HCT116 (cell line): ENCODE measurements at regions not wholly inside any gene's neighbourhood (a gene's known extent, or its start where the extent isn't known, plus 50 kb on each side); places are given as distances from the start of the nearest gene placed in this dataset.

Experiments
- ATAC-seq: fragments of 200-7000 bp; cut with Tn5 transposase; 2 replicates; pipeline ENCODE4 v1.9.1; 2020; ENCODE audit warnings: mild to moderate bottlenecking, moderate library complexity
- BruUV-seq: library from RNA; stranded (reverse); fragments of 400-500 nt; replicated peaks from 2 replicates; lab custom pipeline; 2021; lab: Mats Ljungman, UMichigan
- CTCF ChIA-PET: fragments of 300-600 bp; sonication (Branson Sonifier 250); formaldehyde crosslinking; loops from one replicate; lab custom pipeline; 2021; ENCODE audit warnings: antibody characterized with exemption; lab: Charles Lee
- POLR2A ChIA-PET: fragments of 300-600, 350-600 bp; sonication (Branson Sonifier 250); formaldehyde crosslinking; loops from one replicate; lab custom pipeline; 2021; ENCODE audit warnings: antibody characterized with exemption; lab: Charles Lee
- RAD21 ChIA-PET, 2 experiments: fragments of 300-600 bp; sonication (Branson Sonifier 250); formaldehyde crosslinking; loops; one replicate each; lab custom pipeline; 2023; ENCODE audit warnings: low total read pairs in 2 of 2; ENCODE audit not compliant: uncharacterized antibody in 2 of 2, unreplicated experiment in 2 of 2, low non-redundant PET in 1 of 2; lab: Charles Lee
- DNase-seq: peaks from one replicate; pipeline ENCODE4 v3.0.0-alpha.2; 2010; ENCODE audit warnings: low read depth, low spot score
- H2AFZ ChIP-seq: fragments of 200-600 bp; shearing (Covaris generic), sonication (generic); 2 replicates; pipeline ENCODE4 v1.6.1; 2017; ENCODE audit warnings: low read depth, mixed run types, mixed read lengths, antibody characterized with exemption, low read length; ENCODE audit not compliant: poor library complexity, severe bottlenecking
- H3K27ac ChIP-seq: 2 replicates; pipeline ENCODE4 v1.5.1; 2012; ENCODE audit warnings: low read depth, low read length
- H3K27me3 ChIP-seq: fragments of 200-600 bp; sonication (generic); 2 replicates; pipeline ENCODE4 v1.6.1; 2016; ENCODE audit warnings: mixed run types, low read length, mixed read lengths; ENCODE audit not compliant: insufficient read depth
- H3K36me3 ChIP-seq, 2 experiments: fragments of 200-500 bp in 1 of 2; fragments of 200-600 bp in 1 of 2; sonication (Bioruptor generic) in 1 of 2; sonication (generic) in 1 of 2; 2 replicates each; pipeline versions ENCODE4 v1.5.1 to v1.6.1; 2014 to 2016; ENCODE audit warnings: low read length in 2 of 2, inconsistent platforms in 1 of 2, mixed read lengths in 1 of 2, mixed run types in 1 of 2; ENCODE audit not compliant: insufficient read depth in 2 of 2, control insufficient read depth in 1 of 2
- H3K4me1 ChIP-seq, 2 experiments: fragments of 200-600 bp in 1 of 2; sonication (generic) in 1 of 2; 2 replicates each; pipeline versions ENCODE4 v1.5.1 to v1.6.1; 2012 to 2017; ENCODE audit warnings: low read length in 2 of 2, inconsistent platforms in 1 of 2, mild to moderate bottlenecking in 1 of 2, mixed read lengths in 1 of 2, mixed run types in 1 of 2, moderate library complexity in 1 of 2; ENCODE audit not compliant: insufficient read depth in 2 of 2, control insufficient read depth in 1 of 2
- H3K4me2 ChIP-seq: fragments of 200-600 bp; sonication (generic); 2 replicates; pipeline ENCODE4 v1.6.1; 2017; ENCODE audit warnings: mixed run types, low read length, mixed read lengths
- H3K4me3 ChIP-seq, 2 experiments: fragments of 200-600 bp in 1 of 2; sonication (generic) in 1 of 2; replicated peaks in 1 of 2; 2 replicates each; pipeline ENCODE4 v1.5.1; 2011 to 2016; ENCODE audit warnings: low read length in 2 of 2, control low read depth in 1 of 2, low read depth in 1 of 2, mild to moderate bottlenecking in 1 of 2, mixed read lengths in 1 of 2, mixed run types in 1 of 2
- H3K79me2 ChIP-seq: fragments of 200-600 bp; sonication (generic); 2 replicates; pipeline ENCODE4 v1.6.1; 2017; ENCODE audit warnings: mild to moderate bottlenecking, mixed run types, low read length, moderate library complexity, mixed read lengths; ENCODE audit not compliant: insufficient read depth
- H3K9ac ChIP-seq: fragments of 200-600 bp; sonication (generic); 2 replicates; pipeline ENCODE4 v1.6.1; 2016; ENCODE audit warnings: low read length, mixed read lengths
- H3K9me2 ChIP-seq: fragments of 200-600 bp; sonication (generic), shearing (Covaris generic); 2 replicates; pipeline ENCODE4 v1.6.1; 2017; ENCODE audit warnings: mixed run types, mild to moderate bottlenecking, moderate library complexity; ENCODE audit not compliant: insufficient read depth
- H3K9me3 ChIP-seq, 2 experiments: fragments of 200-500 bp in 1 of 2; fragments of 200-600 bp in 1 of 2; sonication (Bioruptor generic) in 1 of 2; sonication (generic) in 1 of 2; 2 replicates each; pipeline ENCODE4 v1.6.1; 2014 to 2017; ENCODE audit warnings: low read length in 2 of 2, mixed read lengths in 2 of 2, inconsistent platforms in 1 of 2, low read depth in 1 of 2, mild to moderate bottlenecking in 1 of 2, mixed run types in 1 of 2, moderate library complexity in 1 of 2; ENCODE audit not compliant: control insufficient read depth in 1 of 2, insufficient read depth in 1 of 2
- H4K20me1 ChIP-seq: fragments of 200-600 bp; sonication (generic), shearing (Covaris generic); 2 replicates; pipeline ENCODE4 v1.6.1; 2017; ENCODE audit warnings: mixed run types, mild to moderate bottlenecking, moderate library complexity; ENCODE audit not compliant: insufficient read depth
- ATF3 ChIP-seq: IDR thresholded peaks from 2 replicates; pipeline ENCODE4 v1.6.1; 2012
- CEBPB ChIP-seq: IDR thresholded peaks from 2 replicates; pipeline ENCODE4 v1.6.1; 2012; ENCODE audit warnings: low read depth
- CTCF ChIP-seq, 3 experiments: fragments of 200-600 bp in 1 of 3; sonication (generic) in 1 of 3; IDR thresholded peaks in 2 of 3; conservative IDR thresholded peaks in 1 of 3; 2 replicates each; pipeline ENCODE4 v1.5.1; 2012 to 2017; ENCODE audit warnings: low read depth in 2 of 3, low read length in 2 of 3, antibody characterized with exemption in 1 of 3, borderline replicate concordance in 1 of 3, control low read depth in 1 of 3, mild to moderate bottlenecking in 1 of 3, mixed read lengths in 1 of 3, mixed run types in 1 of 3, moderate library complexity in 1 of 3; ENCODE audit not compliant: insufficient read depth in 1 of 3
- EGR1 ChIP-seq: IDR thresholded peaks from 2 replicates; pipeline ENCODE4 v1.6.1; 2012; ENCODE audit warnings: low read depth
- ELF1 ChIP-seq: IDR thresholded peaks from 2 replicates; pipeline ENCODE4 v1.6.1; 2012; ENCODE audit warnings: low read depth, borderline replicate concordance
- EZH2 ChIP-seq: fragments of 200-600 bp; sonication (generic); IDR thresholded peaks from 2 replicates; pipeline ENCODE4 v1.6.1; 2017; ENCODE audit warnings: antibody characterized with exemption, mixed run types
- FOSL1 ChIP-seq: IDR thresholded peaks from 2 replicates; pipeline ENCODE4 v1.6.1; 2012; ENCODE audit warnings: low read depth
- RAD21 ChIP-seq: IDR thresholded peaks from 2 replicates; pipeline ENCODE4 v1.6.1; 2012; ENCODE audit warnings: low read depth, mild to moderate bottlenecking
- ZNF274 ChIP-seq: fragments of 200-500 bp; sonication (Bioruptor generic); IDR thresholded peaks from 2 replicates; pipeline ENCODE4 v1.6.1; 2014; ENCODE audit warnings: mild to moderate bottlenecking, low read depth, low read length, inconsistent platforms
- intact Hi-C: fragments of 100-400 bp; cut with micrococcal nuclease; formaldehyde crosslinking; loops from 2 replicates; pipeline ENCODE4 v1.10.0; 2022
- TF ChIP-seq, protein P1 (sequence below): IDR thresholded peaks from 2 replicates; pipeline ENCODE4 v1.6.1; 2012; ENCODE audit warnings: low read depth

DNA sequence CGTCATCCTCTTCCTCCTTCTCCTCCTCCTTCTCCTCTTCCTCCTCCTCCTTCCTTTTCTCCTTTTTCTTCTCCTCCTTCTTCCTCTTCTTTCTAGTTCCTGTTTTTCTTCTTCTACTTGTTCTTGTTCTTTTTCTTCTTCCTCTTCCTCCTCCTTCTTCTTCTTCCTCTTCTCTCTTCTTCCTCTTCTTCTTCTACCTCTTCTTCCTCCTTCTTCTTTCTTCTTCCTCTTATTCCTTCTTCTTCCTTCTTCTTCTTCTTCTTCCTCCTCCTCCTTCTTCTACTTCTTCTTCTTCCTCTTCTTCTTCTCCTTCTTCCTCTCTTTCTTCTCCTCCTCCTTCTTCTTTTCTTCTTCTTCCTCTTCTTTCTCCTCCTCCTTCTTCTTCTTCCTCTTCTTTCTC, 310.2 kb upstream of the LMCD1 start:
- Histone ChIP-seq H2AFZ (no peak overlapping the region), H3K9ac (no peak overlapping the region), H3K4me2 (no peak overlapping the region), H3K9me3 (no peaks in the 10 kb centered on the region), H3K4me1 (no peaks in the 10 kb centered on the region), H3K79me2 (no peaks in the 10 kb centered on the region), H3K9me2 (no peaks in the 10 kb centered on the region), H3K27ac (no peak overlapping the region), H3K4me3 (no peak overlapping the region), H3K27me3 (no peaks in the 10 kb centered on the region), H4K20me1 (no peaks in the 10 kb centered on the region), H3K36me3 (no peaks in the 10 kb centered on the region)
- DNase-seq (no peak), ATAC-seq (no peak)
- ChIA-PET RAD21 (no interaction called here), CTCF (no interaction called here), POLR2A (no interaction called here)
- no TSS peak for BruUV-seq
- TF ChIP-seq, protein P1, sequence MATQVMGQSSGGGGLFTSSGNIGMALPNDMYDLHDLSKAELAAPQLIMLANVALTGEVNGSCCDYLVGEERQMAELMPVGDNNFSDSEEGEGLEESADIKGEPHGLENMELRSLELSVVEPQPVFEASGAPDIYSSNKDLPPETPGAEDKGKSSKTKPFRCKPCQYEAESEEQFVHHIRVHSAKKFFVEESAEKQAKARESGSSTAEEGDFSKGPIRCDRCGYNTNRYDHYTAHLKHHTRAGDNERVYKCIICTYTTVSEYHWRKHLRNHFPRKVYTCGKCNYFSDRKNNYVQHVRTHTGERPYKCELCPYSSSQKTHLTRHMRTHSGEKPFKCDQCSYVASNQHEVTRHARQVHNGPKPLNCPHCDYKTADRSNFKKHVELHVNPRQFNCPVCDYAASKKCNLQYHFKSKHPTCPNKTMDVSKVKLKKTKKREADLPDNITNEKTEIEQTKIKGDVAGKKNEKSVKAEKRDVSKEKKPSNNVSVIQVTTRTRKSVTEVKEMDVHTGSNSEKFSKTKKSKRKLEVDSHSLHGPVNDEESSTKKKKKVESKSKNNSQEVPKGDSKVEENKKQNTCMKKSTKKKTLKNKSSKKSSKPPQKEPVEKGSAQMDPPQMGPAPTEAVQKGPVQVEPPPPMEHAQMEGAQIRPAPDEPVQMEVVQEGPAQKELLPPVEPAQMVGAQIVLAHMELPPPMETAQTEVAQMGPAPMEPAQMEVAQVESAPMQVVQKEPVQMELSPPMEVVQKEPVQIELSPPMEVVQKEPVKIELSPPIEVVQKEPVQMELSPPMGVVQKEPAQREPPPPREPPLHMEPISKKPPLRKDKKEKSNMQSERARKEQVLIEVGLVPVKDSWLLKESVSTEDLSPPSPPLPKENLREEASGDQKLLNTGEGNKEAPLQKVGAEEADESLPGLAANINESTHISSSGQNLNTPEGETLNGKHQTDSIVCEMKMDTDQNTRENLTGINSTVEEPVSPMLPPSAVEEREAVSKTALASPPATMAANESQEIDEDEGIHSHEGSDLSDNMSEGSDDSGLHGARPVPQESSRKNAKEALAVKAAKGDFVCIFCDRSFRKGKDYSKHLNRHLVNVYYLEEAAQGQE: no peak
- TF ChIP-seq EGR1 (no peak), EZH2 (no peak), CTCF (IDR thresholded peaks at IDR 0.05 in 2 of 3, conservative IDR thresholded peaks at IDR 0.05 in 1 of 3; ENCODE audit: borderline replicate concordance in 1 of 3, insufficient read depth in 1 of 3, low read depth in 2 of 3, low read length in 2 of 3) (no peak), ELF1 (no peak), FOSL1 (no peak), ZNF274 (no peak), RAD21 (no peak), CEBPB (no peak), ATF3 (no peak)
- intact Hi-C loops: no loop called here
